ENCODE measurements at regions not wholly inside any gene's neighbourhood (a gene's known extent, or its start where the extent isn't known, plus 50 kb on each side); places are given as distances from the start of the nearest gene placed in this dataset.
"Not testable (repeated sequence)": the region's sequence is repeated elsewhere in the genome, so short reads cannot be mapped to it uniquely, and the experiment has no call there.

DNA sequence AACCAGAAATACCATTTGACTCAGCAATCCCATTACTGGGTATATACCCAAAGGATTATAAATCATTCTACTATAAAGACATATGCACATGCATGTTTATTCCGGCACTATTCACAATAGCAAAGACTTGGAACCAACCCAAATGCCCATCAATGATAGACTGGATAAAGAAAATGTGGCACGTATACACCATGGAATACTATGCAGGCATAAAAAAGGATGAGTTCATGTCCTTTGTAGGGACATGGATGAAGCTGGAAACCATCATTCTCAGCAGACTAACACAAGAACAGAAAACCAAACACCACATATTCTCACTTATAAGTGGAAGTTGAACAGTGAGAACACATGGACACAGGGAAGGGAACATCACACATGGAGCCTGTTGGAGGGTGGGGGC is 158.2 kb downstream of the GXYLT1 start:
- TF ChIP-seq, protein P1, sequence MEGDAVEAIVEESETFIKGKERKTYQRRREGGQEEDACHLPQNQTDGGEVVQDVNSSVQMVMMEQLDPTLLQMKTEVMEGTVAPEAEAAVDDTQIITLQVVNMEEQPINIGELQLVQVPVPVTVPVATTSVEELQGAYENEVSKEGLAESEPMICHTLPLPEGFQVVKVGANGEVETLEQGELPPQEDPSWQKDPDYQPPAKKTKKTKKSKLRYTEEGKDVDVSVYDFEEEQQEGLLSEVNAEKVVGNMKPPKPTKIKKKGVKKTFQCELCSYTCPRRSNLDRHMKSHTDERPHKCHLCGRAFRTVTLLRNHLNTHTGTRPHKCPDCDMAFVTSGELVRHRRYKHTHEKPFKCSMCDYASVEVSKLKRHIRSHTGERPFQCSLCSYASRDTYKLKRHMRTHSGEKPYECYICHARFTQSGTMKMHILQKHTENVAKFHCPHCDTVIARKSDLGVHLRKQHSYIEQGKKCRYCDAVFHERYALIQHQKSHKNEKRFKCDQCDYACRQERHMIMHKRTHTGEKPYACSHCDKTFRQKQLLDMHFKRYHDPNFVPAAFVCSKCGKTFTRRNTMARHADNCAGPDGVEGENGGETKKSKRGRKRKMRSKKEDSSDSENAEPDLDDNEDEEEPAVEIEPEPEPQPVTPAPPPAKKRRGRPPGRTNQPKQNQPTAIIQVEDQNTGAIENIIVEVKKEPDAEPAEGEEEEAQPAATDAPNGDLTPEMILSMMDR (tag by site-specific recombination; IDR thresholded peaks at IDR 0.05): not testable (repeated sequence)
- TF ChIP-seq, protein P2, sequence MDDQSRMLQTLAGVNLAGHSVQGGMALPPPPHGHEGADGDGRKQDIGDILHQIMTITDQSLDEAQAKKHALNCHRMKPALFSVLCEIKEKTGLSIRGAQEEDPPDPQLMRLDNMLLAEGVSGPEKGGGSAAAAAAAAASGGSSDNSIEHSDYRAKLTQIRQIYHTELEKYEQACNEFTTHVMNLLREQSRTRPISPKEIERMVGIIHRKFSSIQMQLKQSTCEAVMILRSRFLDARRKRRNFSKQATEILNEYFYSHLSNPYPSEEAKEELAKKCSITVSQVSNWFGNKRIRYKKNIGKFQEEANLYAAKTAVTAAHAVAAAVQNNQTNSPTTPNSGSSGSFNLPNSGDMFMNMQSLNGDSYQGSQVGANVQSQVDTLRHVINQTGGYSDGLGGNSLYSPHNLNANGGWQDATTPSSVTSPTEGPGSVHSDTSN (CRISPR knock-in tag; IDR thresholded peaks at IDR 0.05): not testable (repeated sequence)
- TF ChIP-seq ZNF302 (tag by site-specific recombination; IDR thresholded peaks at IDR 0.05; ENCODE audit: low read depth); ZNF707 (tag by site-specific recombination; IDR thresholded peaks at IDR 0.05); YY1 (tag by site-specific recombination; IDR thresholded peaks at IDR 0.05); MYNN (tag by site-specific recombination; IDR thresholded peaks at IDR 0.05; ENCODE audit: borderline replicate concordance); TCF7L2 (IDR thresholded peaks at IDR 0.05; ENCODE audit: borderline replicate concordance, low read depth, low read length); ZNF350 (tag by site-specific recombination; IDR thresholded peaks at IDR 0.05); KLF16 (tag by site-specific recombination; IDR thresholded peaks at IDR 0.05): not testable (repeated sequence)
- TF ChIP-seq, protein P3, sequence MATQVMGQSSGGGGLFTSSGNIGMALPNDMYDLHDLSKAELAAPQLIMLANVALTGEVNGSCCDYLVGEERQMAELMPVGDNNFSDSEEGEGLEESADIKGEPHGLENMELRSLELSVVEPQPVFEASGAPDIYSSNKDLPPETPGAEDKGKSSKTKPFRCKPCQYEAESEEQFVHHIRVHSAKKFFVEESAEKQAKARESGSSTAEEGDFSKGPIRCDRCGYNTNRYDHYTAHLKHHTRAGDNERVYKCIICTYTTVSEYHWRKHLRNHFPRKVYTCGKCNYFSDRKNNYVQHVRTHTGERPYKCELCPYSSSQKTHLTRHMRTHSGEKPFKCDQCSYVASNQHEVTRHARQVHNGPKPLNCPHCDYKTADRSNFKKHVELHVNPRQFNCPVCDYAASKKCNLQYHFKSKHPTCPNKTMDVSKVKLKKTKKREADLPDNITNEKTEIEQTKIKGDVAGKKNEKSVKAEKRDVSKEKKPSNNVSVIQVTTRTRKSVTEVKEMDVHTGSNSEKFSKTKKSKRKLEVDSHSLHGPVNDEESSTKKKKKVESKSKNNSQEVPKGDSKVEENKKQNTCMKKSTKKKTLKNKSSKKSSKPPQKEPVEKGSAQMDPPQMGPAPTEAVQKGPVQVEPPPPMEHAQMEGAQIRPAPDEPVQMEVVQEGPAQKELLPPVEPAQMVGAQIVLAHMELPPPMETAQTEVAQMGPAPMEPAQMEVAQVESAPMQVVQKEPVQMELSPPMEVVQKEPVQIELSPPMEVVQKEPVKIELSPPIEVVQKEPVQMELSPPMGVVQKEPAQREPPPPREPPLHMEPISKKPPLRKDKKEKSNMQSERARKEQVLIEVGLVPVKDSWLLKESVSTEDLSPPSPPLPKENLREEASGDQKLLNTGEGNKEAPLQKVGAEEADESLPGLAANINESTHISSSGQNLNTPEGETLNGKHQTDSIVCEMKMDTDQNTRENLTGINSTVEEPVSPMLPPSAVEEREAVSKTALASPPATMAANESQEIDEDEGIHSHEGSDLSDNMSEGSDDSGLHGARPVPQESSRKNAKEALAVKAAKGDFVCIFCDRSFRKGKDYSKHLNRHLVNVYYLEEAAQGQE (tag by site-specific recombination; IDR thresholded peaks at IDR 0.05): not testable (repeated sequence)
- TF ChIP-seq, protein P4, sequence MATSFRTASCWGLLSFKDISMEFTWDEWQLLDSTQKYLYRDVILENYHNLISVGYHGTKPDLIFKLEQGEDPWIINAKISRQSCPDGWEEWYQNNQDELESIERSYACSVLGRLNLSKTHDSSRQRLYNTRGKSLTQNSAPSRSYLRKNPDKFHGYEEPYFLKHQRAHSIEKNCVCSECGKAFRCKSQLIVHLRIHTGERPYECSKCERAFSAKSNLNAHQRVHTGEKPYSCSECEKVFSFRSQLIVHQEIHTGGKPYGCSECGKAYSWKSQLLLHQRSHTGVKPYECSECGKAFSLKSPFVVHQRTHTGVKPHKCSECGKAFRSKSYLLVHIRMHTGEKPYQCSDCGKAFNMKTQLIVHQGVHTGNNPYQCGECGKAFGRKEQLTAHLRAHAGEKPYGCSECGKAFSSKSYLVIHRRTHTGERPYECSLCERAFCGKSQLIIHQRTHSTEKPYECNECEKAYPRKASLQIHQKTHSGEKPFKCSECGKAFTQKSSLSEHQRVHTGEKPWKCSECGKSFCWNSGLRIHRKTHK (tag by site-specific recombination; IDR thresholded peaks at IDR 0.05): not testable (repeated sequence)
- TF ChIP-seq, protein P5, sequence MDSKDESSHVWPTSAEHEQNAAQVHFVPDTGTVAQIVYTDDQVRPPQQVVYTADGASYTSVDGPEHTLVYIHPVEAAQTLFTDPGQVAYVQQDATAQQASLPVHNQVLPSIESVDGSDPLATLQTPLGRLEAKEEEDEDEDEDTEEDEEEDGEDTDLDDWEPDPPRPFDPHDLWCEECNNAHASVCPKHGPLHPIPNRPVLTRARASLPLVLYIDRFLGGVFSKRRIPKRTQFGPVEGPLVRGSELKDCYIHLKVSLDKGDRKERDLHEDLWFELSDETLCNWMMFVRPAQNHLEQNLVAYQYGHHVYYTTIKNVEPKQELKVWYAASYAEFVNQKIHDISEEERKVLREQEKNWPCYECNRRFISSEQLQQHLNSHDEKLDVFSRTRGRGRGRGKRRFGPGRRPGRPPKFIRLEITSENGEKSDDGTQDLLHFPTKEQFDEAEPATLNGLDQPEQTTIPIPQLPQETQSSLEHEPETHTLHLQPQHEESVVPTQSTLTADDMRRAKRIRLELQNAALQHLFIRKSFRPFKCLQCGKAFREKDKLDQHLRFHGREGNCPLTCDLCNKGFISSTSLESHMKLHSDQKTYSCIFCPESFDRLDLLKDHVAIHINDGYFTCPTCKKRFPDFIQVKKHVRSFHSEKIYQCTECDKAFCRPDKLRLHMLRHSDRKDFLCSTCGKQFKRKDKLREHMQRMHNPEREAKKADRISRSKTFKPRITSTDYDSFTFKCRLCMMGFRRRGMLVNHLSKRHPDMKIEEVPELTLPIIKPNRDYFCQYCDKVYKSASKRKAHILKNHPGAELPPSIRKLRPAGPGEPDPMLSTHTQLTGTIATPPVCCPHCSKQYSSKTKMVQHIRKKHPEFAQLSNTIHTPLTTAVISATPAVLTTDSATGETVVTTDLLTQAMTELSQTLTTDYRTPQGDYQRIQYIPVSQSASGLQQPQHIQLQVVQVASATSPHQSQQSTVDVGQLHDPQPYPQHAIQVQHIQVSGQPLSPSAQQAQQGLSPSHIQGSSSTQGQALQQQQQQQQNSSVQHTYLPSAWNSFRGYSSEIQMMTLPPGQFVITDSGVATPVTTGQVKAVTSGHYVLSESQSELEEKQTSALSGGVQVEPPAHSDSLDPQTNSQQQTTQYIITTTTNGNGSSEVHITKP (tag by site-specific recombination; IDR thresholded peaks at IDR 0.05): not testable (repeated sequence)

Measured in HEK293 (cell line).